A549 (cell line): ENCODE measurements at regions not wholly inside any gene's neighbourhood (a gene's known extent, or its start where the extent isn't known, plus 50 kb on each side); places are given as distances from the start of the nearest gene placed in this dataset.

Experiments
- ATAC-seq, 2 experiments: fragments of 200-7000 bp in 1 of 2; fragments of >200 bp in 1 of 2; cut with Nextera tagmentation in 1 of 2; cut with Tn5 transposase in 1 of 2; 3 replicates each; pipeline versions ENCODE4 v1.8.0 to v1.9.1; 2018 to 2020; ENCODE audit warnings: mild to moderate bottlenecking in 1 of 2, moderate library complexity in 1 of 2
- CTCF ChIA-PET: fragments of 300-600 bp; sonication (Branson Sonifier 250); formaldehyde crosslinking; extraction: SDS; loops from one replicate; lab custom pipeline; 2021; ENCODE audit warnings: antibody characterized with exemption, inconsistent platforms; lab: Yijun Ruan, JAX
- POLR2A ChIA-PET: fragments of 350-600 bp; formaldehyde crosslinking; extraction: SDS; loops from one replicate; lab custom pipeline; 2021; ENCODE audit warnings: antibody characterized with exemption, inconsistent platforms; lab: Yijun Ruan, JAX
- DNase-seq, 2 experiments: peaks; one replicate each; pipeline versions ENCODE4 v3.0.0 to v3.0.0-alpha.2; 2011 to 2016; ENCODE audit warnings: low read depth in 1 of 2, low spot score in 1 of 2
- FAIRE-seq: peaks from 2 replicates; lab custom pipeline; 2011; peaks lifted over from hg19 to GRCh38; lab: Jason Lieb, UNC
- H3K27ac ChIP-seq, 2 experiments: fragments of >200 bp; sonication (Bioruptor Twin); formaldehyde crosslinking; 3 replicates each; pipeline ENCODE4 v1.5.1; 2016 to 2017
- H3K4me1 ChIP-seq: fragments of >200 bp; sonication (Bioruptor Twin); formaldehyde crosslinking; 3 replicates; pipeline ENCODE4 v1.6.1; 2016
- H3K4me2 ChIP-seq: fragments of >200 bp; sonication (Bioruptor Twin); formaldehyde crosslinking; 3 replicates; pipeline ENCODE4 v1.6.1; 2016
- H3K4me3 ChIP-seq: fragments of >200 bp; sonication (Bioruptor Twin); formaldehyde crosslinking; 3 replicates; pipeline ENCODE4 v1.5.1; 2016
- H3K9me3 ChIP-seq: fragments of >200 bp; sonication (Bioruptor Twin); formaldehyde crosslinking; 3 replicates; pipeline ENCODE4 v1.6.1; 2016
- CBX2 ChIP-seq: fragments of 200-600 bp; sonication (generic); IDR thresholded peaks from 2 replicates; pipeline ENCODE4 v1.6.1; 2016; ENCODE audit warnings: low read depth, mild to moderate bottlenecking, borderline replicate concordance
- CBX8 ChIP-seq: fragments of 200-600 bp; sonication (generic); IDR thresholded peaks from 2 replicates; pipeline ENCODE4 v1.6.1; 2016
- CHD2 ChIP-seq: fragments of 150-350 bp; IDR thresholded peaks from 2 replicates; pipeline ENCODE4 v1.6.1; 2014; ENCODE audit warnings: low read length; ENCODE audit not compliant: partially characterized antibody
- CHD4 ChIP-seq: fragments of 200-600 bp; sonication (generic); IDR thresholded peaks from 2 replicates; pipeline ENCODE4 v1.6.1; 2016; ENCODE audit warnings: antibody characterized with exemption, mild to moderate bottlenecking, borderline replicate concordance
- EHF ChIP-seq: fragments of 250-450 bp; sonication (Bioruptor Pico); IDR thresholded peaks from 2 replicates; pipeline ENCODE4 v1.5.0; 2020; ENCODE audit warnings: mild to moderate bottlenecking
- EHMT2 ChIP-seq: fragments of 200-600 bp; sonication (generic); IDR thresholded peaks from 2 replicates; pipeline ENCODE4 v1.6.1; 2016; ENCODE audit warnings: antibody characterized with exemption, low read depth, mild to moderate bottlenecking, moderate library complexity
- FOSB ChIP-seq: fragments of 250-450 bp; sonication (Bioruptor Pico); IDR thresholded peaks from 2 replicates; pipeline ENCODE4 v1.5.0; 2020; ENCODE audit warnings: mild to moderate bottlenecking, moderate library complexity
- HOXA7 ChIP-seq: fragments of 250-450 bp; sonication (Bioruptor Pico); IDR thresholded peaks from 2 replicates; pipeline ENCODE4 v1.5.0; 2020; ENCODE audit warnings: mild to moderate bottlenecking, moderate library complexity
- JUN ChIP-seq, 2 experiments: fragments of >200 bp; sonication (Bioruptor Twin); formaldehyde crosslinking; IDR thresholded peaks; 2 replicates in 1 of 2; 3 replicates in 1 of 2; pipeline ENCODE4 v1.6.1; 2016 to 2017
- JUNB ChIP-seq: fragments of >200 bp; sonication (Bioruptor Twin); formaldehyde crosslinking; IDR thresholded peaks from 2 replicates; pipeline ENCODE4 v1.6.1; 2016
- MAZ ChIP-seq: fragments of 150-350 bp; IDR thresholded peaks from 2 replicates; pipeline ENCODE4 v1.6.1; 2014; ENCODE audit warnings: antibody characterized with exemption, low read depth, low read length, borderline replicate concordance
- NPAS2 ChIP-seq: fragments of 250-450 bp; sonication (Bioruptor Pico); IDR thresholded peaks from 2 replicates; pipeline ENCODE4 v1.8.0; 2022; ENCODE audit warnings: mild to moderate bottlenecking, moderate library complexity, borderline replicate concordance
- NR3C1 ChIP-seq: fragments of >200 bp; sonication (Bioruptor Twin); formaldehyde crosslinking; IDR thresholded peaks from 3 replicates; pipeline ENCODE4 v1.6.1; 2017
- RCOR1 ChIP-seq: fragments of 150-350 bp; IDR thresholded peaks from 2 replicates; pipeline ENCODE4 v1.6.1; 2014; ENCODE audit warnings: antibody characterized with exemption, low read length, low read depth
- RFX5 ChIP-seq: fragments of 450-650 bp; IDR thresholded peaks from 2 replicates; pipeline ENCODE4 v1.7.1; 2014; ENCODE audit warnings: antibody characterized with exemption, mild to moderate bottlenecking, moderate library complexity
- RNF2 ChIP-seq: fragments of 200-600 bp; sonication (generic); IDR thresholded peaks from 2 replicates; pipeline ENCODE4 v1.6.1; 2016; ENCODE audit warnings: low read depth, mild to moderate bottlenecking, antibody characterized with exemption, moderate library complexity, borderline replicate concordance
- SMC3 ChIP-seq: fragments of >200 bp; sonication (Bioruptor Twin); formaldehyde crosslinking; IDR thresholded peaks from 3 replicates; pipeline ENCODE4 v1.6.1; 2018; ENCODE audit warnings: inconsistent platforms
- TFCP2L1 ChIP-seq: fragments of 250-450 bp; sonication (Bioruptor Pico); IDR thresholded peaks from 2 replicates; pipeline ENCODE4 v1.5.0; 2021; ENCODE audit warnings: mild to moderate bottlenecking
- TP53 ChIP-seq: fragments of 250-450 bp; sonication (Bioruptor Pico); IDR thresholded peaks from 2 replicates; pipeline ENCODE4 v1.5.0; 2021; ENCODE audit warnings: mild to moderate bottlenecking, moderate library complexity
- ZC3H11A ChIP-seq: fragments of 450-650 bp; IDR thresholded peaks from 2 replicates; pipeline ENCODE4 v1.6.1; 2014; ENCODE audit warnings: antibody characterized with exemption, mild to moderate bottlenecking
- ZFP36 ChIP-seq: fragments of 450-650 bp; IDR thresholded peaks from 2 replicates; pipeline ENCODE4 v1.6.1; 2014; ENCODE audit warnings: borderline replicate concordance; ENCODE audit not compliant: partially characterized antibody
- ZNF302 ChIP-seq: fragments of 250-450 bp; sonication (Bioruptor Pico); IDR thresholded peaks from 2 replicates; pipeline ENCODE4 v1.9.0; 2021; ENCODE audit warnings: inconsistent platforms, mild to moderate bottlenecking, moderate library complexity
- ZSCAN20 ChIP-seq: fragments of 250-450 bp; sonication (Bioruptor Pico); IDR thresholded peaks from 2 replicates; pipeline ENCODE4 v1.8.0; 2022; ENCODE audit warnings: mild to moderate bottlenecking, moderate library complexity
- WGBS: methylation state at CpG from one replicate; pipeline ENCODE4 v1.1.6; 2017; ENCODE audit errors: missing lambda C conversion rate; 5-methylcytosine and 5-hydroxymethylcytosine counted together
- TF ChIP-seq, protein P1 (sequence below): fragments of 250-450 bp; sonication (Bioruptor Pico); IDR thresholded peaks from 2 replicates; pipeline ENCODE4 v1.5.0; 2020; ENCODE audit warnings: low read depth, mild to moderate bottlenecking, moderate library complexity
- TF ChIP-seq, protein P2 (sequence below): fragments of >200 bp; sonication (Bioruptor Twin); formaldehyde crosslinking; IDR thresholded peaks from 2 replicates; pipeline ENCODE4 v1.6.1; 2016
- TF ChIP-seq, protein P3 (sequence below): fragments of 450-650 bp; IDR thresholded peaks from 2 replicates; pipeline ENCODE4 v1.6.1; 2014; ENCODE audit warnings: antibody characterized with exemption
- TF ChIP-seq, protein P4 (sequence below): fragments of >200 bp; sonication (Bioruptor Twin); formaldehyde crosslinking; IDR thresholded peaks from 3 replicates; pipeline ENCODE4 v1.6.1; 2016
- TF ChIP-seq, protein P5 (sequence below): fragments of 150-350 bp; IDR thresholded peaks from 2 replicates; pipeline ENCODE4 v1.6.1; 2014; ENCODE audit warnings: low read depth, mild to moderate bottlenecking, low read length

DNA sequence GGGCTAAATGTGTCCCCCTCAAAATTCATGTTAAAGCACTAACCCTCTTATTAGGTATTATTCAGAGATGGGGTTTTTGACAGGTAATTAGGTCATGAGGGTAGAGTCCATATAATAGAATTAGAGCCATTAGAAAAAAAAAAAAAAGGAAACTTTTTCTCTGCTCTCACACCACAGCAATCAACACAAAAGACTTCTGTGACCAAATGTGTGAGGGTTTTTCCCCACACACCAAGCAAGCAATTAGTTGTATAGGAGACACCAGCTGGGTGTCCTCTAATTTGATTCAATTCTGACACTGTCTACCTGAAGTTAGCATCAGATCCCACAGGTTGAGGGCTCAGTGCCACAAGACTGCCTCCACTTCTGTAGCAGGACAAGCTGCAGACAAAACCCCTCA, 64.6 kb upstream of the GMDS start:
- no peak for TF ChIP-seq ZNF302 (CRISPR knock-in tag)
- no peak for TF ChIP-seq RNF2
- TF ChIP-seq JUNB, result no peak
- TF ChIP-seq SMC3, result no peak
- TF ChIP-seq, protein P1, sequence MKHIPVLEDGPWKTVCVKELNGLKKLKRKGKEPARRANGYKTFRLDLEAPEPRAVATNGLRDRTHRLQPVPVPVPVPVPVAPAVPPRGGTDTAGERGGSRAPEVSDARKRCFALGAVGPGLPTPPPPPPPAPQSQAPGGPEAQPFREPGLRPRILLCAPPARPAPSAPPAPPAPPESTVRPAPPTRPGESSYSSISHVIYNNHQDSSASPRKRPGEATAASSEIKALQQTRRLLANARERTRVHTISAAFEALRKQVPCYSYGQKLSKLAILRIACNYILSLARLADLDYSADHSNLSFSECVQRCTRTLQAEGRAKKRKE (CRISPR knock-in tag), result no peak
- TF ChIP-seq, protein P2, sequence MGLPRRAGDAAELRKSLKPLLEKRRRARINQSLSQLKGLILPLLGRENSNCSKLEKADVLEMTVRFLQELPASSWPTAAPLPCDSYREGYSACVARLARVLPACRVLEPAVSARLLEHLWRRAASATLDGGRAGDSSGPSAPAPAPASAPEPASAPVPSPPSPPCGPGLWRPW, result no peak
- TF ChIP-seq CHD2, result no peak
- TF ChIP-seq RFX5, result no peak
- TF ChIP-seq JUN (IDR thresholded peaks at IDR 0.05), result no peak
- no peak for TF ChIP-seq EHF (CRISPR knock-in tag)
- no peak for TF ChIP-seq MAZ
- no peak for TF ChIP-seq ZSCAN20 (CRISPR knock-in tag)
- TF ChIP-seq TFCP2L1 (CRISPR knock-in tag), result no peak
- TF ChIP-seq, protein P3, sequence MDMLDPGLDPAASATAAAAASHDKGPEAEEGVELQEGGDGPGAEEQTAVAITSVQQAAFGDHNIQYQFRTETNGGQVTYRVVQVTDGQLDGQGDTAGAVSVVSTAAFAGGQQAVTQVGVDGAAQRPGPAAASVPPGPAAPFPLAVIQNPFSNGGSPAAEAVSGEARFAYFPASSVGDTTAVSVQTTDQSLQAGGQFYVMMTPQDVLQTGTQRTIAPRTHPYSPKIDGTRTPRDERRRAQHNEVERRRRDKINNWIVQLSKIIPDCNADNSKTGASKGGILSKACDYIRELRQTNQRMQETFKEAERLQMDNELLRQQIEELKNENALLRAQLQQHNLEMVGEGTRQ, result no peak
- CTCF ChIA-PET, result interaction anchor here (0.7 kb wide), 1 partner anchor 385 kb away, joined by 3 read pairs; no protein-coding TSS in a partner anchor
- no peaks in the 10 kb centered on the region for H3K9me3 ChIP-seq
- FAIRE-seq (no peak), ATAC-seq (no peak), DNase-seq (no peak)
- no peak overlapping the region for H3K4me3 ChIP-seq
- H3K4me1 ChIP-seq, result no peaks in the 10 kb centered on the region
- H3K4me2 ChIP-seq, result no peak overlapping the region
- H3K27ac ChIP-seq, result no peak overlapping the region
- POLR2A ChIA-PET, result no interaction called here

DNA sequence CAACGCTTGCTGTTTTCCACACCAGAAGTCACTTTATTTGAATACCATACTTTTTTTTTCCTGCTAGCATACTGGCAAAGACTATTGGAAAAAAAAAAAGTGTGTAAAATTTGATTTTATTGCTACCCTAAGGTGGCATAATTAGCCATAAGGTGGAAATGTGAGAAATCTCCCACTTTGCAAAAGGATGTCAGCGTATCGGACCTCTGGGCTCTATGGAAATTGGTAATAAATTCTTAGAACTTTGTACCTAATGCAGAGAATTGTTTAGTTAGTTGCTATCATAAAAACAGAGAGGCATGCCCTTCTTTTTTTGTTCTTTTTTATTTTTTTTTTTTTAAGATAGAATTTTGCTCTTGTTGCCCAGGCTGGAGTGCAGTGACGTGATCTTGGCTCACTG, 63.7 kb upstream of the GMDS start:
- no peak overlapping the region for H3K27ac ChIP-seq
- ATAC-seq (no peak), DNase-seq (no peak), FAIRE-seq (no peak)
- H3K4me1 ChIP-seq, result no peaks in the 10 kb centered on the region
- H3K4me2 ChIP-seq, result no peak overlapping the region
- no peaks in the 10 kb centered on the region for H3K9me3 ChIP-seq
- TF ChIP-seq, protein P4, sequence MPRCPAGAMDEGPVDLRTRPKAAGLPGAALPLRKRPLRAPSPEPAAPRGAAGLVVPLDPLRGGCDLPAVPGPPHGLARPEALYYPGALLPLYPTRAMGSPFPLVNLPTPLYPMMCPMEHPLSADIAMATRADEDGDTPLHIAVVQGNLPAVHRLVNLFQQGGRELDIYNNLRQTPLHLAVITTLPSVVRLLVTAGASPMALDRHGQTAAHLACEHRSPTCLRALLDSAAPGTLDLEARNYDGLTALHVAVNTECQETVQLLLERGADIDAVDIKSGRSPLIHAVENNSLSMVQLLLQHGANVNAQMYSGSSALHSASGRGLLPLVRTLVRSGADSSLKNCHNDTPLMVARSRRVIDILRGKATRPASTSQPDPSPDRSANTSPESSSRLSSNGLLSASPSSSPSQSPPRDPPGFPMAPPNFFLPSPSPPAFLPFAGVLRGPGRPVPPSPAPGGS, result no peak
- TF ChIP-seq JUNB, result no peak
- TF ChIP-seq SMC3, result no peak
- no peak for TF ChIP-seq CHD4
- no peak for TF ChIP-seq ZC3H11A
- TF ChIP-seq ZFP36, result no peak
- TF ChIP-seq, protein P5, sequence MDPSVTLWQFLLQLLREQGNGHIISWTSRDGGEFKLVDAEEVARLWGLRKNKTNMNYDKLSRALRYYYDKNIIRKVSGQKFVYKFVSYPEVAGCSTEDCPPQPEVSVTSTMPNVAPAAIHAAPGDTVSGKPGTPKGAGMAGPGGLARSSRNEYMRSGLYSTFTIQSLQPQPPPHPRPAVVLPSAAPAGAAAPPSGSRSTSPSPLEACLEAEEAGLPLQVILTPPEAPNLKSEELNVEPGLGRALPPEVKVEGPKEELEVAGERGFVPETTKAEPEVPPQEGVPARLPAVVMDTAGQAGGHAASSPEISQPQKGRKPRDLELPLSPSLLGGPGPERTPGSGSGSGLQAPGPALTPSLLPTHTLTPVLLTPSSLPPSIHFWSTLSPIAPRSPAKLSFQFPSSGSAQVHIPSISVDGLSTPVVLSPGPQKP, result no peak
- no peak for TF ChIP-seq CBX2
- no peak for TF ChIP-seq NR3C1
- no peak for TF ChIP-seq TP53
- TF ChIP-seq RCOR1, result no peak
- TF ChIP-seq NPAS2 (CRISPR knock-in tag), result no peak
- TF ChIP-seq EHF (CRISPR knock-in tag), result no peak
- TF ChIP-seq HOXA7 (CRISPR knock-in tag), result no peak
- TF ChIP-seq FOSB (CRISPR knock-in tag), result no peak
- no peak for TF ChIP-seq TFCP2L1 (CRISPR knock-in tag)
- no peak for TF ChIP-seq CBX8
- TF ChIP-seq, protein P1 (CRISPR knock-in tag), result no peak
- TF ChIP-seq JUN (IDR thresholded peaks at IDR 0.05), result no peak
- TF ChIP-seq EHMT2, result no peak
- H3K4me3 ChIP-seq, result no peak overlapping the region
- ChIA-PET POLR2A (no interaction called here), CTCF (no interaction called here)
- WGBS, result 93% methylated on average over 4 of the region's 4 CpGs
